ENCODE measurements at regions not wholly inside any gene's neighbourhood (a gene's known extent, or its start where the extent isn't known, plus 50 kb on each side); places are given as distances from the start of the nearest gene placed in this dataset.

DNA sequence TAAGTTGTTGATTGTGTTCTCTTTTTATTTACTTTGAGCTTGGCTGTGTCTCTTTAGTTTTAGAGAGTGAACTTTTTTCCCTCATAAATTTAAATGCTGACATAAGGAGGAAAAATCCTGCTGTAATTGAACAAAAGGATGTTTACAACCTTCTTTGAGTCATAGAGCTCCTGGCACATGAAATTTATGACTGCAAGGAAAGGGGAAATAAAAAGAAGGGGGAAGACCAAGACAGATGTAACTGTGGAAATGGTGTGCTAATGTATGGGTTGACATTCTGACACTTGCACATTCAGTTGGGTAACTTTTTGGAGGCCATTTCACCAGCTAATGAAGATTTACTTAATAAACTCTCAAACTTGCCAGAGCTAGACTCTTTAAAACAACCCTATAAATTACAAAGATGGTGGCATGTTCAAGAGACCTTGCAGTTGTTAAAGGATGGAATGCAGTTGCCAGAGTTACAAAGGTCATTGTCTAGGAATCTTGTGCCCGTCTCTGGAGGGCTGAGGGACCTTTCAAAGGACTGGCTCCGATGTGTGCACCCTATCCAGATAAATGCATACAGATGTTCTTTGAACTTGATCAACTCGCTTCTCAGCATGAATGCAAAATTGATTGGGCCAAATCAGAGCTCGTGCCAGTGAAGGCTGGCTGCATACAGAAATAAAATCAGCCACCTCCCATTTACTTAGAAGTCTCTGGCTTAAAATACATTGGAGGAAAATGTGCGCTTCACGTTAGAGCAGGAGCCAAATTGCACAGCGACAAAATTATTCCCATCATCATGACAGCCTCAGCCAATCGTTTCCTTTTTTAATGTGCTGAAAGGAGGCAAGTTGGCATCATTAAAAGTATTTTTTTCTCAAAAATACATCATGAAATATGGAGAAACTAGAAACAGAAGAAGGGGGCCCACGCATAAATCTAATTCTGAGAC is 289.0 kb upstream of the XYLT1 start:
- WGBS, 2 donors: 73 to 78% methylated on average over 9 of the region's 9 CpGs
- H3K27ac ChIP-seq: no peak overlapping the region
- no peak overlapping the region for H3K4me3 ChIP-seq (replicated peaks in 1 of 3)
- H3K9me3 ChIP-seq: no peaks in the 10 kb centered on the region
- H3K36me3 ChIP-seq: no peaks in the 10 kb centered on the region
- TF ChIP-seq, protein P1, sequence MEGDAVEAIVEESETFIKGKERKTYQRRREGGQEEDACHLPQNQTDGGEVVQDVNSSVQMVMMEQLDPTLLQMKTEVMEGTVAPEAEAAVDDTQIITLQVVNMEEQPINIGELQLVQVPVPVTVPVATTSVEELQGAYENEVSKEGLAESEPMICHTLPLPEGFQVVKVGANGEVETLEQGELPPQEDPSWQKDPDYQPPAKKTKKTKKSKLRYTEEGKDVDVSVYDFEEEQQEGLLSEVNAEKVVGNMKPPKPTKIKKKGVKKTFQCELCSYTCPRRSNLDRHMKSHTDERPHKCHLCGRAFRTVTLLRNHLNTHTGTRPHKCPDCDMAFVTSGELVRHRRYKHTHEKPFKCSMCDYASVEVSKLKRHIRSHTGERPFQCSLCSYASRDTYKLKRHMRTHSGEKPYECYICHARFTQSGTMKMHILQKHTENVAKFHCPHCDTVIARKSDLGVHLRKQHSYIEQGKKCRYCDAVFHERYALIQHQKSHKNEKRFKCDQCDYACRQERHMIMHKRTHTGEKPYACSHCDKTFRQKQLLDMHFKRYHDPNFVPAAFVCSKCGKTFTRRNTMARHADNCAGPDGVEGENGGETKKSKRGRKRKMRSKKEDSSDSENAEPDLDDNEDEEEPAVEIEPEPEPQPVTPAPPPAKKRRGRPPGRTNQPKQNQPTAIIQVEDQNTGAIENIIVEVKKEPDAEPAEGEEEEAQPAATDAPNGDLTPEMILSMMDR (IDR thresholded peaks at IDR 0.05): no peak
- no peak for TF ChIP-seq POLR2A (IDR thresholded peaks at IDR 0.05)
- no peaks in the 10 kb centered on the region for H3K4me1 ChIP-seq
- intact Hi-C loops (cut with DNase I): no loop called here
- H3K27me3 ChIP-seq: no peaks in the 10 kb centered on the region
- no peak for DNase-seq

DNA sequence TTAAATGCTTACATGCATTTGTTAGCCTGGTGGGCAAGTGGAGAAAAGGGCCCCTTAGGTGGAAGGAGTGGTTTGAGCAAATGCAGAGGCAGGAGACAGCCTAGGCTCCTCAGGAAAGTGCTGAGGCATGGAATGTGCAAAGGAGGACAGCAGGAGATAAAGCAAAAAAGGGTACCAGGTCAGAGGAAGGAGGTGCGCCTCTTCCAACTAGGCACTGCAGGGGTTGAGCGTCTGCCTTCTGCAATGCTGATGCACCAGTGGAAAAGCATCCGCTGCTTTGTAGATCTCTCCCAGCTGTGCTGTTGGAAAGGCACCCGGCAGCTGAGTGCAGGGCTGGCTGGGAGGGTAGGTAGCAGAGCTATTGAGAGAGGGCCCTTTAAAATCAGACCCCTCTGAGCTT is 287.0 kb upstream of the XYLT1 start:
- H3K27ac ChIP-seq: no peak overlapping the region
- TF ChIP-seq POLR2A (IDR thresholded peaks at IDR 0.05): no peak
- TF ChIP-seq, protein P1 (IDR thresholded peaks at IDR 0.05): no peak
- intact Hi-C loops (cut with DNase I): no loop called here
- whole genome bisulfite sequencing, 2 donors: 26 to 29% methylated on average over 4 of the region's 4 CpGs
- H3K36me3 ChIP-seq: no peaks in the 10 kb centered on the region
- no peak for DNase-seq
- H3K27me3 ChIP-seq: no peaks in the 10 kb centered on the region
- no peaks in the 10 kb centered on the region for H3K4me1 ChIP-seq
- no peaks in the 10 kb centered on the region for H3K9me3 ChIP-seq
- H3K4me3 ChIP-seq (replicated peaks in 1 of 3): no peak overlapping the region

DNA sequence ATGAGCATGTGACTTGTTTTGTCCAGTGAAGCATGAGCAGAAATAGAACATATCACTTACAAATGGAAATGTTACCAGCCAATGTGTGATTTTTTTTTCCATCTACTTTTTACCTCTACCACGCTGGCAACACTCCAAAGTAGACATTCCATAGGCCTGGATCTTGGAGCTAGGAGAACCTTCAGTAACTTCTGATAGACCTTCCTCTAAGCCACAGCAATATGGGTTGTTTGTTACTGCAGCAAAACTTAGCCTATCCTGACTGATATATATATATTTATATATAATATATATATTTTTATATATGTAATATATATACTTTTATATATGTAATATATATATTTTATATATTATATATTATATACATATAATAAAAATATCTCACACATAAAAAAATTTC is 284.4 kb upstream of the XYLT1 start:
- no peaks in the 10 kb centered on the region for H3K27me3 ChIP-seq
- no peak overlapping the region for H3K27ac ChIP-seq
- no peaks in the 10 kb centered on the region for H3K9me3 ChIP-seq
- WGBS, 2 donors: 86 to 100% methylated on average over 1 of the region's 1 CpG
- no peak for DNase-seq
- intact Hi-C loops (cut with DNase I): no loop called here
- no peak overlapping the region for H3K4me3 ChIP-seq (replicated peaks in 1 of 3)
- H3K4me1 ChIP-seq: no peaks in the 10 kb centered on the region
- no peak for TF ChIP-seq POLR2A (IDR thresholded peaks at IDR 0.05)
- TF ChIP-seq, protein P1 (IDR thresholded peaks at IDR 0.05): no peak
- no peaks in the 10 kb centered on the region for H3K36me3 ChIP-seq

DNA sequence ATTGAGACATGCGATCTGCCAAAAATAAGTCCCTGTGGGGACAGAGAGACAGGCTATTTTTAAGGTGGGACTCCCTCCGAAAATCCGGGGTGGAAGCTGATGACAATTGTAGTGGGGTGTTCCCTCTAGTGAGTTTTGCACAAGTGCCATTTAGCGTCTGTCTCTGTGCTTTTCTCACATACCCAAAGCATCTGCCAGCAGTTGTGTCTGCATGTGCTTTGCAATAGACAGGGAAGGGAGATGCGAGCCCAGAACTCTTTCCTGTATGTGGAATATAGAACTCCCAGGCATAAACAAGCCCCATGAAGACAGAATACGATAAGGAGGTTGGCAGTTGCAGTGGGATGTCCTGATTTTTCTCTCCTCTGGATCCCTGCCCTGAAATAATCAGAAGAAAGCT is 282.7 kb upstream of the XYLT1 start:
- no peak for TF ChIP-seq POLR2A (IDR thresholded peaks at IDR 0.05)
- TF ChIP-seq, protein P1 (IDR thresholded peaks at IDR 0.05): no peak
- H3K4me1 ChIP-seq: no peaks in the 10 kb centered on the region
- no peak overlapping the region for H3K4me3 ChIP-seq (replicated peaks in 1 of 3)
- H3K27ac ChIP-seq: no peak overlapping the region
- H3K9me3 ChIP-seq: no peaks in the 10 kb centered on the region
- 80 to 85% methylated on average over 6 of the region's 6 CpGs for WGBS, 2 donors
- no peak for DNase-seq
- no peaks in the 10 kb centered on the region for H3K27me3 ChIP-seq
- intact Hi-C loops (cut with DNase I): no loop called here
- no peaks in the 10 kb centered on the region for H3K36me3 ChIP-seq

DNA sequence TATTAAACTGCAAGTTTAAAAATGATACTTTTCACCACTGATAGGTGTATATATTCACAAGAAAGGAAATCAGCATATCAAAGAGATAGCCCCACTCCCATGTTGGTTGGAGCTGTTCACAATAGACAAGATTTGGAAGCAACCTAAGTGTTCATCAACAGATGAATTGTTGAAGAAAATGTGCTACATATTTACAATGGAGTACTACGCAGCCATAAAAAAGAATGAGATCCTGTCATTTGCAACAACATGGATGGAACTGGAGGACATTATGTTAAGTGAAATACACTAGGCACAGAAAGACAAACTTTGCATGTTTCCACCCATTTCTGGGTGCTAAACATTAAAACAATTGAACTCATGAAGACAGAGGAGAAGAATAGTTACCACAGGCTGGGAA is 278.9 kb upstream of the XYLT1 start:
- DNase-seq: no peak
- no peak overlapping the region for H3K4me3 ChIP-seq (replicated peaks in 1 of 3)
- intact Hi-C loops (cut with DNase I): no loop called here
- 97 to 100% methylated on average over 1 of the region's 1 CpG for WGBS, 2 donors
- no peak overlapping the region for H3K27ac ChIP-seq
- H3K9me3 ChIP-seq: no peaks in the 10 kb centered on the region
- no peaks in the 10 kb centered on the region for H3K27me3 ChIP-seq
- H3K4me1 ChIP-seq: no peaks in the 10 kb centered on the region
- no peaks in the 10 kb centered on the region for H3K36me3 ChIP-seq
- no peak for TF ChIP-seq POLR2A (IDR thresholded peaks at IDR 0.05)
- TF ChIP-seq, protein P1 (IDR thresholded peaks at IDR 0.05): no peak
